Hepatocyte (in vitro differentiated cells): ENCODE measurements at regions not wholly inside any gene's neighbourhood (a gene's known extent, or its start where the extent isn't known, plus 50 kb on each side); places are given as distances from the start of the nearest gene placed in this dataset.
A peak's percentile ranks its signal among the peaks of the same experiment; 100 is the strongest.

ENCODE experiments used
- DNase-seq: peaks from one replicate; pipeline ENCODE4 v3.0.0-alpha.2; 2016; ENCODE audit warnings: low spot score
- H2AFZ ChIP-seq: fragments of 200-600 bp; sonication (generic); 2 replicates; pipeline ENCODE4 v1.6.0; 2016; ENCODE audit warnings: antibody characterized with exemption, mild to moderate bottlenecking
- H3K27ac ChIP-seq: fragments of 200-600 bp; sonication (generic); 2 replicates; pipeline ENCODE4 v1.5.1; 2016; ENCODE audit warnings: mild to moderate bottlenecking
- H3K27me3 ChIP-seq: fragments of 200-600 bp; sonication (generic); 2 replicates; pipeline ENCODE4 v1.6.1; 2016
- H3K36me3 ChIP-seq: fragments of 200-600 bp; sonication (generic); replicated peaks from 2 replicates; pipeline ENCODE4 v1.5.1; 2016; ENCODE audit warnings: low read depth; ENCODE audit not compliant: insufficient read depth
- H3K4me1 ChIP-seq: fragments of 200-600 bp; sonication (generic); 2 replicates; pipeline ENCODE4 v1.5.1; 2016; ENCODE audit warnings: mild to moderate bottlenecking, moderate library complexity; ENCODE audit not compliant: insufficient read depth
- H3K4me2 ChIP-seq: fragments of 200-600 bp; sonication (generic); 2 replicates; pipeline ENCODE4 v1.6.0; 2016
- H3K4me3 ChIP-seq: fragments of 200-600 bp; sonication (generic); 2 replicates; pipeline ENCODE4 v1.5.1; 2016; ENCODE audit warnings: mild to moderate bottlenecking
- H3K79me2 ChIP-seq: fragments of 200-600 bp; sonication (generic); 2 replicates; pipeline ENCODE4 v1.6.0; 2017; ENCODE audit warnings: mild to moderate bottlenecking
- H3K9me2 ChIP-seq: fragments of 200-600 bp; sonication (generic); replicated peaks from 2 replicates; pipeline ENCODE4 v1.6.0; 2017; ENCODE audit warnings: mild to moderate bottlenecking; ENCODE audit not compliant: insufficient read depth
- H3K9me3 ChIP-seq: fragments of 200-600 bp; sonication (generic); 2 replicates; pipeline ENCODE4 v1.5.1; 2016; ENCODE audit warnings: low read depth, mild to moderate bottlenecking
- H4K20me1 ChIP-seq: fragments of 200-600 bp; sonication (generic); 2 replicates; pipeline ENCODE4 v1.6.0; 2016; ENCODE audit warnings: mild to moderate bottlenecking; ENCODE audit not compliant: insufficient read depth, poor library complexity, severe bottlenecking
- EZH2 ChIP-seq: fragments of 200-600 bp; sonication (generic); IDR thresholded peaks from 2 replicates; pipeline ENCODE4 v1.6.1; 2016; ENCODE audit warnings: antibody characterized with exemption, mild to moderate bottlenecking, borderline replicate concordance
- EZH2phosphoT487 ChIP-seq: fragments of 200-600 bp; sonication (generic); IDR thresholded peaks from one replicate; pipeline ENCODE4 v1.6.1; 2018; ENCODE audit warnings: antibody characterized with exemption, mild to moderate bottlenecking, low read depth, moderate library complexity; ENCODE audit not compliant: unreplicated experiment, severe bottlenecking
- WGBS: methylation state at CpG from one replicate; pipeline ENCODE4 v1.1.6; 2016; ENCODE audit warnings: low lambda C conversion rate; ENCODE audit errors: missing lambda C conversion rate; 5-methylcytosine and 5-hydroxymethylcytosine counted together
- TF ChIP-seq, protein P1 (sequence below): fragments of 200-600 bp; sonication (generic); IDR thresholded peaks from 2 replicates; pipeline ENCODE4 v1.5.1; 2016; ENCODE audit warnings: antibody characterized with exemption, mild to moderate bottlenecking; ENCODE audit not compliant: poor library complexity

- Histone ChIP-seq H3K4me2 (no peak overlapping the region), H3K27ac (no peak overlapping the region), H4K20me1 (no peaks in the 10 kb centered on the region), H2AFZ (no peak overlapping the region), H3K36me3 (no peaks in the 10 kb centered on the region), H3K79me2 (no peaks in the 10 kb centered on the region), H3K9me3 (no peaks in the 10 kb centered on the region), H3K4me3 (no peak overlapping the region), H3K9me2 (no peaks in the 10 kb centered on the region), H3K4me1 (no peaks in the 10 kb centered on the region), H3K27me3 (no peaks in the 10 kb centered on the region)
- DNase-seq: no peak
- WGBS: 82% methylated on average over 2 of the region's 2 CpGs
- TF ChIP-seq EZH2 (no peak), EZH2phosphoT487 (no peak)
- TF ChIP-seq, protein P1, sequence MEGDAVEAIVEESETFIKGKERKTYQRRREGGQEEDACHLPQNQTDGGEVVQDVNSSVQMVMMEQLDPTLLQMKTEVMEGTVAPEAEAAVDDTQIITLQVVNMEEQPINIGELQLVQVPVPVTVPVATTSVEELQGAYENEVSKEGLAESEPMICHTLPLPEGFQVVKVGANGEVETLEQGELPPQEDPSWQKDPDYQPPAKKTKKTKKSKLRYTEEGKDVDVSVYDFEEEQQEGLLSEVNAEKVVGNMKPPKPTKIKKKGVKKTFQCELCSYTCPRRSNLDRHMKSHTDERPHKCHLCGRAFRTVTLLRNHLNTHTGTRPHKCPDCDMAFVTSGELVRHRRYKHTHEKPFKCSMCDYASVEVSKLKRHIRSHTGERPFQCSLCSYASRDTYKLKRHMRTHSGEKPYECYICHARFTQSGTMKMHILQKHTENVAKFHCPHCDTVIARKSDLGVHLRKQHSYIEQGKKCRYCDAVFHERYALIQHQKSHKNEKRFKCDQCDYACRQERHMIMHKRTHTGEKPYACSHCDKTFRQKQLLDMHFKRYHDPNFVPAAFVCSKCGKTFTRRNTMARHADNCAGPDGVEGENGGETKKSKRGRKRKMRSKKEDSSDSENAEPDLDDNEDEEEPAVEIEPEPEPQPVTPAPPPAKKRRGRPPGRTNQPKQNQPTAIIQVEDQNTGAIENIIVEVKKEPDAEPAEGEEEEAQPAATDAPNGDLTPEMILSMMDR: no peak
These were observed 599.7 kb upstream of the TENM3 start for GRCh38 chr4:181643466-181643865.

- no peaks in the 10 kb centered on the region for H3K9me3 ChIP-seq
- H3K36me3 ChIP-seq: no peaks in the 10 kb centered on the region
- no peak overlapping the region for H2AFZ ChIP-seq
- H3K4me1 ChIP-seq: no peaks in the 10 kb centered on the region
- H3K4me2 ChIP-seq: no peak overlapping the region
- H3K4me3 ChIP-seq: no peak overlapping the region
- H3K27me3 ChIP-seq: no peaks in the 10 kb centered on the region
- no peaks in the 10 kb centered on the region for H3K79me2 ChIP-seq
- H3K27ac ChIP-seq: no peak overlapping the region
- H3K9me2 ChIP-seq: no peaks in the 10 kb centered on the region
- WGBS: 81% methylated on average over 2 of the region's 2 CpGs
- no peaks in the 10 kb centered on the region for H4K20me1 ChIP-seq
- TF ChIP-seq, protein P1: no peak
- no peak for TF ChIP-seq EZH2
- no peak for TF ChIP-seq EZH2phosphoT487
- DNase-seq: no peak
These were observed 597.7 kb upstream of the TENM3 start for GRCh38 chr4:181645489-181645888.

- DNase-seq: no peak
- TF ChIP-seq EZH2 (no peak), EZH2phosphoT487 (no peak)
- Histone ChIP-seq H3K27me3 (no peaks in the 10 kb centered on the region), H2AFZ (no peak overlapping the region), H3K4me3 (no peak overlapping the region), H3K9me3 (no peaks in the 10 kb centered on the region), H4K20me1 (no peaks in the 10 kb centered on the region), H3K27ac (no peak overlapping the region), H3K9me2 (no peaks in the 10 kb centered on the region), H3K79me2 (no peaks in the 10 kb centered on the region), H3K4me2 (no peak overlapping the region), H3K36me3 (no peaks in the 10 kb centered on the region), H3K4me1 (no peaks in the 10 kb centered on the region)
- WGBS: 92% methylated on average over 6 of the region's 6 CpGs
These were observed 596.3 kb upstream of the TENM3 start for GRCh38 chr4:181646864-181647263.

DNA sequence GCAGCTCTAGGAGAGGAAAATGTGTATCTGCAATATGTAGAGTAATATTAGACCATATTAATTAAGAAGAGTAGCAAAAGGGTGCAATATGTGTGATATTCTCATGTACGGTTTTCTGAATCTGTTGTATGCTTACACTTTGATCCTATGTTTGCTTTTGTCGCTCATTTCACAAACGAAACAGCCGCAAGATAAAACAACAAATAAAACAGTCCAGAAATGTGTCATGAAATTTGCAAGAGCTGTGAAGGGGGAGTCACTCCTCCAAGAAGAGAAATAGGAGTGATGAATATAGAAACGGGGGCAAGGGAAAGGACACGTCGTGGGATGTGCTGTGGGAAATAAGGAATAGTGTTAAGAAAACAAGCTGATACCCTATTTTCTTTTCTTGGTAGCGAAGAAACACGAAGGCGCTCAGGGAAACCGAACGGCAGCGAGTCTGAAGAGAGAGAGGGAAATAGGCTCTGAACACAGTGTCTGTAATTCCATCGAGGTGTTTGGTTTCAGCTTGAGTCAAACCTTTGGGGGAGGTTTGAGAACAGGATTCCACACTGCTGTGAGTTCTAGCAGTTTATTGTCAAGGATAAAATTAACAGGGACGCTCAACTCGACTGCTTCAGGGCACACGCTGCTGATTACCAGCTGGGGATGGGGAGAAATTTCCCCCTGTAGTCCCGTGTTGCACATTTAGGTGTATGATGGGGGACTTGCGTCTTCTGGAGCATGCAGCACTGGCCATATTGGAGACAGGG, 595.6 kb upstream of the TENM3 start:
- Histone ChIP-seq H3K4me2 (peak overlapping the region; percentile 40), H3K4me1 (no peaks in the 10 kb centered on the region), H2AFZ (no peak overlapping the region), H3K9me2 (no peaks in the 10 kb centered on the region), H3K36me3 (no peaks in the 10 kb centered on the region), H3K9me3 (no peaks in the 10 kb centered on the region), H4K20me1 (no peaks in the 10 kb centered on the region), H3K79me2 (no peaks in the 10 kb centered on the region), H3K4me3 (no peak overlapping the region), H3K27me3 (no peaks in the 10 kb centered on the region), H3K27ac (no peak overlapping the region)
- TF ChIP-seq, protein P1: no peak
- no peak for TF ChIP-seq EZH2
- TF ChIP-seq EZH2phosphoT487: no peak
- WGBS: 64% methylated on average over 19 of the region's 19 CpGs
- no peak for DNase-seq
